SK-N-SH (cell line): ENCODE measurements at regions not wholly inside any gene's neighbourhood (a gene's known extent, or its start where the extent isn't known, plus 50 kb on each side); places are given as distances from the start of the nearest gene placed in this dataset.

Experiments used
- CHD2 ChIP-seq: fragments of 150-350 bp; IDR thresholded peaks from 2 replicates; pipeline ENCODE4 v1.6.1; 2018; ENCODE audit warnings: low read length; ENCODE audit not compliant: partially characterized antibody
- EP300 ChIP-seq, 2 experiments: IDR thresholded peaks; 2 replicates each; pipeline versions ENCODE4 v1.4.0 to v1.6.1; 2012; ENCODE audit warnings: borderline replicate concordance in 1 of 2, low read depth in 1 of 2, low read length in 1 of 2
- GABPA ChIP-seq: IDR thresholded peaks from 2 replicates; pipeline ENCODE4 v1.4.0; 2012; ENCODE audit warnings: low read depth, mild to moderate bottlenecking
- JUND ChIP-seq: IDR thresholded peaks from 2 replicates; pipeline ENCODE4 v1.4.0; 2012
- MXI1 ChIP-seq: IDR thresholded peaks from 2 replicates; pipeline ENCODE4 v1.6.1; 2012; ENCODE audit warnings: mild to moderate bottlenecking, low read depth, low read length, improper control_type of control experiment
- POLR2AphosphoS5 ChIP-seq: IDR thresholded peaks from 2 replicates; pipeline ENCODE4 v1.6.1; 2012; ENCODE audit warnings: low read depth, low read length
- RAD21 ChIP-seq: IDR thresholded peaks from 2 replicates; pipeline ENCODE4 v1.6.1; 2012; ENCODE audit warnings: mild to moderate bottlenecking, low read length
- SMC3 ChIP-seq: IDR thresholded peaks from 2 replicates; pipeline ENCODE4 v1.6.1; 2012; ENCODE audit warnings: low read depth, low read length, improper control_type of control experiment
- TAF1 ChIP-seq: IDR thresholded peaks from 2 replicates; pipeline ENCODE4 v1.6.1; 2012; ENCODE audit warnings: low read depth, mild to moderate bottlenecking, low read length, moderate library complexity, borderline replicate concordance
- YY1 ChIP-seq: IDR thresholded peaks from 2 replicates; pipeline ENCODE4 v1.4.0; 2012; ENCODE audit warnings: low read depth, mild to moderate bottlenecking
- TF ChIP-seq, protein P1 (sequence below): fragments of 200-600 bp; sonication (generic); IDR thresholded peaks from 2 replicates; pipeline ENCODE4 v1.6.1; 2017; ENCODE audit warnings: antibody characterized with exemption, mild to moderate bottlenecking, moderate library complexity
- TF ChIP-seq, protein P2 (sequence below): IDR thresholded peaks from 2 replicates; pipeline ENCODE4 v1.4.0; 2012; ENCODE audit warnings: low read depth, borderline replicate concordance
- TF ChIP-seq, protein P3 (sequence below): IDR thresholded peaks from 2 replicates; pipeline ENCODE4 v1.4.0; 2012; ENCODE audit warnings: low read depth, borderline replicate concordance
- TF ChIP-seq, protein P4 (sequence below): IDR thresholded peaks from 2 replicates; pipeline ENCODE4 v1.4.0; 2012; ENCODE audit warnings: low read depth

DNA sequence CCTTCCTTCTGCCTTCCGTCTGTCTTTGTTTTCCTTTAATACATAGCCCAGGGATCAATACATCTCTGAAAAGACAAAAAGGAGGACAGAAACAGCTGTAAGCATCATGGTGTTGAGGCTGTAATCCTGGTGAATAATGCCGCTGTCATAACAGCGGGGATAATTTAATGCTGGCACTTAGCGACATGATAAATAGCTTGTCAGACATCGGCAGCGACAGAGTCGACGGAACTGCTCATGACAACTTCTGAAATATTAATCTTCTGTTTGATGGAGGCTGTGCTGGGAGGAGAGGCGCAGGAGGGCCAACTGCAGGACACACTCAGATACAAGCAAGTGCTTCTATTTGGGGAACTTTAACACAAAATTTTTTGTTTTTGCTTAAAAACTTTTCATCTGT is 602.2 kb downstream of the GALR1 start:
- TF ChIP-seq EP300 (IDR thresholded peaks at IDR 0.05; ENCODE audit: borderline replicate concordance in 1 of 2, low read depth in 1 of 2, low read length in 1 of 2) = no peak
- no peak for TF ChIP-seq JUND
- TF ChIP-seq, protein P1, sequence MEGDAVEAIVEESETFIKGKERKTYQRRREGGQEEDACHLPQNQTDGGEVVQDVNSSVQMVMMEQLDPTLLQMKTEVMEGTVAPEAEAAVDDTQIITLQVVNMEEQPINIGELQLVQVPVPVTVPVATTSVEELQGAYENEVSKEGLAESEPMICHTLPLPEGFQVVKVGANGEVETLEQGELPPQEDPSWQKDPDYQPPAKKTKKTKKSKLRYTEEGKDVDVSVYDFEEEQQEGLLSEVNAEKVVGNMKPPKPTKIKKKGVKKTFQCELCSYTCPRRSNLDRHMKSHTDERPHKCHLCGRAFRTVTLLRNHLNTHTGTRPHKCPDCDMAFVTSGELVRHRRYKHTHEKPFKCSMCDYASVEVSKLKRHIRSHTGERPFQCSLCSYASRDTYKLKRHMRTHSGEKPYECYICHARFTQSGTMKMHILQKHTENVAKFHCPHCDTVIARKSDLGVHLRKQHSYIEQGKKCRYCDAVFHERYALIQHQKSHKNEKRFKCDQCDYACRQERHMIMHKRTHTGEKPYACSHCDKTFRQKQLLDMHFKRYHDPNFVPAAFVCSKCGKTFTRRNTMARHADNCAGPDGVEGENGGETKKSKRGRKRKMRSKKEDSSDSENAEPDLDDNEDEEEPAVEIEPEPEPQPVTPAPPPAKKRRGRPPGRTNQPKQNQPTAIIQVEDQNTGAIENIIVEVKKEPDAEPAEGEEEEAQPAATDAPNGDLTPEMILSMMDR = no peak
- TF ChIP-seq GABPA = no peak
- TF ChIP-seq, protein P2, sequence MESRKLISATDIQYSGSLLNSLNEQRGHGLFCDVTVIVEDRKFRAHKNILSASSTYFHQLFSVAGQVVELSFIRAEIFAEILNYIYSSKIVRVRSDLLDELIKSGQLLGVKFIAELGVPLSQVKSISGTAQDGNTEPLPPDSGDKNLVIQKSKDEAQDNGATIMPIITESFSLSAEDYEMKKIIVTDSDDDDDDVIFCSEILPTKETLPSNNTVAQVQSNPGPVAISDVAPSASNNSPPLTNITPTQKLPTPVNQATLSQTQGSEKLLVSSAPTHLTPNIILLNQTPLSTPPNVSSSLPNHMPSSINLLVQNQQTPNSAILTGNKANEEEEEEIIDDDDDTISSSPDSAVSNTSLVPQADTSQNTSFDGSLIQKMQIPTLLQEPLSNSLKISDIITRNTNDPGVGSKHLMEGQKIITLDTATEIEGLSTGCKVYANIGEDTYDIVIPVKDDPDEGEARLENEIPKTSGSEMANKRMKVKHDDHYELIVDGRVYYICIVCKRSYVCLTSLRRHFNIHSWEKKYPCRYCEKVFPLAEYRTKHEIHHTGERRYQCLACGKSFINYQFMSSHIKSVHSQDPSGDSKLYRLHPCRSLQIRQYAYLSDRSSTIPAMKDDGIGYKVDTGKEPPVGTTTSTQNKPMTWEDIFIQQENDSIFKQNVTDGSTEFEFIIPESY = no peak
- TF ChIP-seq, protein P3, sequence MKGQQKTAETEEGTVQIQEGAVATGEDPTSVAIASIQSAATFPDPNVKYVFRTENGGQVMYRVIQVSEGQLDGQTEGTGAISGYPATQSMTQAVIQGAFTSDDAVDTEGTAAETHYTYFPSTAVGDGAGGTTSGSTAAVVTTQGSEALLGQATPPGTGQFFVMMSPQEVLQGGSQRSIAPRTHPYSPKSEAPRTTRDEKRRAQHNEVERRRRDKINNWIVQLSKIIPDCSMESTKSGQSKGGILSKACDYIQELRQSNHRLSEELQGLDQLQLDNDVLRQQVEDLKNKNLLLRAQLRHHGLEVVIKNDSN = no peak
- TF ChIP-seq RAD21 = no peak
- TF ChIP-seq TAF1 = no peak
- TF ChIP-seq POLR2AphosphoS5 = no peak
- TF ChIP-seq YY1 = no peak
- TF ChIP-seq MXI1 = no peak
- no peak for TF ChIP-seq CHD2
- no peak for TF ChIP-seq SMC3
- TF ChIP-seq, protein P4, sequence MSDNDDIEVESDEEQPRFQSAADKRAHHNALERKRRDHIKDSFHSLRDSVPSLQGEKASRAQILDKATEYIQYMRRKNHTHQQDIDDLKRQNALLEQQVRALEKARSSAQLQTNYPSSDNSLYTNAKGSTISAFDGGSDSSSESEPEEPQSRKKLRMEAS = no peak
